Chondrocyte (in vitro differentiated cells): ENCODE measurements at regions not wholly inside any gene's neighbourhood (a gene's known extent, or its start where the extent isn't known, plus 50 kb on each side); places are given as distances from the start of the nearest gene placed in this dataset.

ENCODE experiments used
- DNase-seq: peaks from one replicate; pipeline ENCODE4 v3.0.0; 2021; ENCODE audit warnings: mixed read lengths, low spot score
- H3K27ac Mint-ChIP-seq: one replicate; pipeline ENCODE4 v1.8.0; 2021; ENCODE audit warnings: mild to moderate bottlenecking, moderate library complexity, mixed read lengths; ENCODE audit not compliant: unreplicated experiment
- H3K27me3 Mint-ChIP-seq: 2 replicates; pipeline ENCODE4 v1.8.0; 2021; ENCODE audit warnings: low read depth, mixed read lengths
- H3K36me3 Mint-ChIP-seq: 2 replicates; pipeline ENCODE4 v1.8.0; 2021; ENCODE audit warnings: low read depth, mixed read lengths
- H3K4me1 Mint-ChIP-seq: 2 replicates; pipeline ENCODE4 v1.8.0; 2021; ENCODE audit warnings: low read depth, mild to moderate bottlenecking, mixed read lengths
- H3K4me3 Mint-ChIP-seq: one replicate; pipeline ENCODE4 v1.8.0; 2021; ENCODE audit warnings: mild to moderate bottlenecking, moderate library complexity, mixed read lengths; ENCODE audit not compliant: unreplicated experiment
- H3K9me3 Mint-ChIP-seq: 2 replicates; pipeline ENCODE4 v1.8.0; 2021; ENCODE audit warnings: low read depth, mixed read lengths
- TF ChIP-seq, protein P1 (sequence below): fragments of 200-600 bp; sonication (generic); IDR thresholded peaks from 2 replicates; pipeline ENCODE4 v1.5.0; 2021; ENCODE audit warnings: antibody characterized with exemption, mild to moderate bottlenecking, moderate library complexity

DNA sequence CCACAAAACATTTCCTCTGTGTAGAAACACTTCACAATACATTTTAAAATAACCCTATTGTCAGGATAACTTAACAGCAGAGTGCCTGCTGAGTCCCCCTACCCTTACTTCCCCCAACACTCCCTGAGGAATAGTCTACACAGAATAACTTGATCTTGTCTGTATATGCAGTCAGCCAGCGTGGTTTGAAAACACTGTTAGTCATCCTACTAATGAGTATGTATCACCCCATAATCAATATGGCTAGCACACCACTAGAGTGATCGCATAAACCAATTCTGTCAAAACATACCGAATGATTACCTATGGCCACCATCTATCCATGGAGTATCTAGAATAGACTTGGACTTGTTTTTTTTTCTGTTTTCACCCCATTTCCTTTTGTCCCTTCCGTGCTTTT is 152.7 kb upstream of the NECTIN3 start:
- DNase-seq, result no peak
- Mint-ChIP-seq H3K27me3 (no peaks in the 10 kb centered on the region), H3K4me1 (peaks cover 28% of the 10 kb centered on the region)

DNA sequence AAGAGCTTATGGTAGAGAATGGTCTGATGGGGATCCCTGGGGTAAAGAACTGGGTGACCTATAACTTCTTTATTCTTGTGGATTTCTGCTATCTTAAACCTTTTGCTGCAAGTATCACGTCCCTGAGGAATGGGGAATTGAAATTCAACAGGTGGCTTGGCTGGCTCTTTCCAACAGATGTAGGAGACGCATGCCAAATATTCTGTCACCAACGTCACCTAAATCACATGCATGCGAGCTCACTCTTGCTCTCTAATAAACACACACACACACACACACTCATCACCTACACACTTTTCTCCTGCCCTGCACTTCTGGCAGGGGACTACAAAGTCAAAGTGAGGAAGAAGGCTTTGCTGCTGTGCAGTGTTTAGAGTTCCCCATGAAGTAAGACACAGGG is 145.8 kb upstream of the NECTIN3 start:
- TF ChIP-seq, protein P1, sequence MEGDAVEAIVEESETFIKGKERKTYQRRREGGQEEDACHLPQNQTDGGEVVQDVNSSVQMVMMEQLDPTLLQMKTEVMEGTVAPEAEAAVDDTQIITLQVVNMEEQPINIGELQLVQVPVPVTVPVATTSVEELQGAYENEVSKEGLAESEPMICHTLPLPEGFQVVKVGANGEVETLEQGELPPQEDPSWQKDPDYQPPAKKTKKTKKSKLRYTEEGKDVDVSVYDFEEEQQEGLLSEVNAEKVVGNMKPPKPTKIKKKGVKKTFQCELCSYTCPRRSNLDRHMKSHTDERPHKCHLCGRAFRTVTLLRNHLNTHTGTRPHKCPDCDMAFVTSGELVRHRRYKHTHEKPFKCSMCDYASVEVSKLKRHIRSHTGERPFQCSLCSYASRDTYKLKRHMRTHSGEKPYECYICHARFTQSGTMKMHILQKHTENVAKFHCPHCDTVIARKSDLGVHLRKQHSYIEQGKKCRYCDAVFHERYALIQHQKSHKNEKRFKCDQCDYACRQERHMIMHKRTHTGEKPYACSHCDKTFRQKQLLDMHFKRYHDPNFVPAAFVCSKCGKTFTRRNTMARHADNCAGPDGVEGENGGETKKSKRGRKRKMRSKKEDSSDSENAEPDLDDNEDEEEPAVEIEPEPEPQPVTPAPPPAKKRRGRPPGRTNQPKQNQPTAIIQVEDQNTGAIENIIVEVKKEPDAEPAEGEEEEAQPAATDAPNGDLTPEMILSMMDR, result no peak
- H3K4me3 Mint-ChIP-seq, result no peak overlapping the region
- H3K9me3 Mint-ChIP-seq, result no peaks in the 10 kb centered on the region
- peaks cover 5% of the 10 kb centered on the region for H3K36me3 Mint-ChIP-seq
- no peaks in the 10 kb centered on the region for H3K27me3 Mint-ChIP-seq
- peaks cover 43% of the 10 kb centered on the region for H3K4me1 Mint-ChIP-seq
- H3K27ac Mint-ChIP-seq, result peak overlapping the region; percentile 82
- no peak for DNase-seq

More for the DNA sequence above, 152.7 kb upstream of the NECTIN3 start:
- Mint-ChIP-seq H3K9me3 (peaks cover 2% of the 10 kb centered on the region), H3K27ac (peak overlapping the region; percentile 13), H3K4me3 (no peak overlapping the region), H3K36me3 (peaks cover 5% of the 10 kb centered on the region)
- TF ChIP-seq, protein P1, result no peak

DNA sequence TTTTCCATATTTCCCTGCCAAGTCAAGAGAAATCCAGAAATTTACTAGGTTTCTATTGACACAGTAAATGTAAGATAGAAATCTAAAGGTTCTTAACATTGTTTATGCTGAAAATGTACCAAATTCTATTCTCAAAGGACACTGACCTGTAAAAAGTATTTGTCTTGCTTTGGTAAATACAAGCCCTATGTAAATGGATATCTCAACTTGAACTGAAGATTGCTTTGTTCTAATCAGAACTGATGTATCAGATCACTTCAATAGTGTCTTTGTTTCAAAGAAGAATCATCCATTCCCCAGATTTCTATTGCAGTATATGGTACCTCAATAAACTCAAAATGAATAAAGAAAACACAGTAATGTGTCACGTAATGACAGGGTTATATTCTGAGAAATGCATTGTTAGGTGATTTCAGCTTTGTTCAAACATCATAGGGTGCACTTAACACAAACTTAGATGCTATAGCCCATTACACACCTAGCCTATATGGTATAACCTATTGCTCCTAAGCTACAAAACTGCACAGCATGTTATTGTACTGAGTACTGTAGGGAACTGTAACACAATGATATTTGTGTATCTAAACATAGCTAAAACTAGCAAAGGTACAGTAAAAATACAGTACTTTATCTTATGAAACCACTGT is 143.5 kb upstream of the NECTIN3 start:
- Mint-ChIP-seq H3K4me3 (no peak overlapping the region), H3K36me3 (peaks cover 4% of the 10 kb centered on the region), H3K9me3 (no peaks in the 10 kb centered on the region), H3K27me3 (no peaks in the 10 kb centered on the region), H3K4me1 (peaks cover 46% of the 10 kb centered on the region), H3K27ac (peak overlapping the region; percentile 49)
- TF ChIP-seq, protein P1, result no peak
- no peak for DNase-seq

DNA sequence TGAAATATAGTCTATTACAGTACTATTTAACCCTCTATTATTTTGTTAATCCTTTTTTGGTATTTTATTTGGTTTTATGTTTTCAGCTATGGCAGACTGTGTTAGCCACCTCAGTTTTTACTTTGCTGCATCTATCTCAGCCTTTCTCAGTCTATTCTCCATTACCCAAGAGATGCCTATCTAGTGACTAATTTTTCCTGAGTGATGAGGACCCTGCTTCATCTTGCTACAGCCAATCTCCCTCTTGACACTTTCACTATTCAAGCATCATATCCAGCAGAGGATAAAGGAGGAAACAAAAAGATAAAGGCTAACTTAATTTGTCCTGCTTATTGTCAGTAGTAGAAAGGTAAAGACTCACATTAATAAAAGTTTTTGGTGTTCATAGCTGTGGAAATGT is 141.8 kb upstream of the NECTIN3 start:
- H3K27ac Mint-ChIP-seq, result peak overlapping the region; percentile 52
- TF ChIP-seq, protein P1, result no peak
- H3K9me3 Mint-ChIP-seq, result no peaks in the 10 kb centered on the region
- DNase-seq, result no peak
- peaks cover 5% of the 10 kb centered on the region for H3K36me3 Mint-ChIP-seq
- H3K27me3 Mint-ChIP-seq, result no peaks in the 10 kb centered on the region
- peaks cover 53% of the 10 kb centered on the region for H3K4me1 Mint-ChIP-seq
- no peak overlapping the region for H3K4me3 Mint-ChIP-seq

DNA sequence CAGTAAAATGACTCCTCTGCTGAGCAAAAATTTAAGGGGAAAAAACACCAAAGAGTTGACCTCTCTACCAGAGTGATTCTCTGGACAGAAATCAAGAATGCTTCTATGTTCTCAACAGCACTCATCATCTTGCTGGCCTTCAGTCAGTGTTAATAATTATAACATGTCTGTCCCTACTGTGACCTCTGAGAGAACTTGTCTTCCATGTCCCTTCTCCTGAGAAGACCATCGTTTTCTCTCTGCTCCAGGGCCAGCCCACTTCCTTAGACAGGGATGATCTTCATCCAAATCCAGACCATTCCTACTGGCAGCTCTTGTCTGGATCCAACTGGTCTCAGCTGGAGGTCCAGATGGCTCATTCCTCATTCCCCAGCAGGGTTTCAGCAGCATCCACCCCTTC is 139.0 kb upstream of the NECTIN3 start:
- Mint-ChIP-seq H3K9me3 (no peaks in the 10 kb centered on the region), H3K4me1 (peaks cover 56% of the 10 kb centered on the region), H3K27ac (peak overlapping the region; percentile 68), H3K36me3 (peaks cover 7% of the 10 kb centered on the region), H3K4me3 (no peak overlapping the region), H3K27me3 (no peaks in the 10 kb centered on the region)
- TF ChIP-seq, protein P1, result no peak
- no peak for DNase-seq
